IMR-90 (cell line): ENCODE measurements at regions not wholly inside any gene's neighbourhood (a gene's known extent, or its start where the extent isn't known, plus 50 kb on each side); places are given as distances from the start of the nearest gene placed in this dataset.

Experiments
- ATAC-seq: fragments of 200-7000 bp; cut with Tn5 transposase; 2 replicates; pipeline ENCODE4 v1.9.1; 2020; ENCODE audit warnings: low read depth, mild to moderate bottlenecking, moderate library complexity
- BruUV-seq: library from RNA; stranded (reverse); fragments of 400-500 nt; replicated peaks from 2 replicates; lab custom pipeline; 2021; lab: Mats Ljungman, UMichigan
- CTCF ChIA-PET: fragments of 300-600 bp; formaldehyde crosslinking; extraction: SDS; loops from one replicate; lab custom pipeline; 2021; ENCODE audit warnings: antibody characterized with exemption; lab: Yijun Ruan, JAX
- POLR2A ChIA-PET: fragments of 300-600 bp; sonication (Branson Sonifier 250); formaldehyde crosslinking; loops from one replicate; lab custom pipeline; 2022; ENCODE audit warnings: antibody characterized with exemption; ENCODE audit not compliant: unreplicated experiment; lab: Charles Lee
- DNase-seq: peaks from one replicate; pipeline ENCODE4 v3.0.0; 2013
- H2AFZ ChIP-seq: replicated peaks from 2 replicates; pipeline ENCODE3; 2013; ENCODE audit warnings: low read length, mild to moderate bottlenecking; ENCODE audit not compliant: poor library complexity
- H2AK5ac ChIP-seq: 2 replicates; pipeline ENCODE4 v1.6.1; 2013; ENCODE audit warnings: low read depth, low read length, inconsistent platforms
- H2AK9ac ChIP-seq: replicated peaks from 2 replicates; pipeline ENCODE3; 2013; ENCODE audit warnings: mild to moderate bottlenecking, low read depth, low read length, moderate library complexity; ENCODE audit not compliant: poor library complexity
- H2BK120ac ChIP-seq: 2 replicates; pipeline ENCODE4 v1.6.1; 2013; ENCODE audit warnings: low read depth, low read length, inconsistent platforms
- H2BK15ac ChIP-seq: 3 replicates; pipeline ENCODE4 v1.6.1; 2013; ENCODE audit warnings: low read depth, low read length, inconsistent platforms
- H2BK20ac ChIP-seq: 2 replicates; pipeline ENCODE4 v1.6.1; 2013; ENCODE audit warnings: low read depth, mild to moderate bottlenecking, inconsistent platforms, low read length, moderate library complexity
- H2BK5ac ChIP-seq: 2 replicates; pipeline ENCODE4 v1.6.1; 2013; ENCODE audit warnings: mild to moderate bottlenecking, low read depth, low read length, inconsistent platforms; ENCODE audit not compliant: poor library complexity, severe bottlenecking
- H3K14ac ChIP-seq: replicated peaks from 2 replicates; pipeline ENCODE4 v1.6.1; 2013; ENCODE audit warnings: low read depth, low read length, inconsistent platforms
- H3K18ac ChIP-seq: 2 replicates; pipeline ENCODE4 v1.6.1; 2013; ENCODE audit warnings: low read depth, low read length, control low read depth
- H3K23ac ChIP-seq: 2 replicates; pipeline ENCODE4 v1.6.1; 2013; ENCODE audit warnings: low read depth, low read length, inconsistent platforms
- H3K27ac ChIP-seq: 2 replicates; pipeline ENCODE4 v1.5.1; 2013; ENCODE audit warnings: mild to moderate bottlenecking, control low read depth, low read length; ENCODE audit not compliant: insufficient read depth
- H3K27me3 ChIP-seq: 2 replicates; pipeline ENCODE4 v1.6.1; 2013; ENCODE audit warnings: low read length; ENCODE audit not compliant: control insufficient read depth, insufficient read depth
- H3K36me3 ChIP-seq: 2 replicates; pipeline ENCODE4 v1.6.1; 2013; ENCODE audit warnings: low read length, mixed read lengths; ENCODE audit not compliant: control insufficient read depth, insufficient read depth
- H3K4ac ChIP-seq: 2 replicates; pipeline ENCODE4 v1.6.1; 2013; ENCODE audit warnings: low read depth, low read length, inconsistent platforms
- H3K4me1 ChIP-seq: 2 replicates; pipeline ENCODE4 v1.6.1; 2013; ENCODE audit warnings: low read length, mixed read lengths; ENCODE audit not compliant: control insufficient read depth, insufficient read depth
- H3K4me2 ChIP-seq: 2 replicates; pipeline ENCODE4 v1.6.1; 2013; ENCODE audit warnings: low read depth, mild to moderate bottlenecking, control low read depth, low read length, moderate library complexity
- H3K4me3 ChIP-seq: 2 replicates; pipeline ENCODE4 v1.5.1; 2013; ENCODE audit warnings: low read depth, mild to moderate bottlenecking, control low read depth, low read length, moderate library complexity; ENCODE audit not compliant: insufficient read depth
- H3K56ac ChIP-seq: 2 replicates; pipeline ENCODE4 v1.6.1; 2013; ENCODE audit warnings: low read length, inconsistent platforms; ENCODE audit not compliant: insufficient read depth; ENCODE audit errors: extremely low read depth
- H3K79me1 ChIP-seq, 2 experiments: 2 replicates each; pipeline ENCODE4 v1.6.1; 2013; ENCODE audit warnings: low read length in 2 of 2, inconsistent platforms in 1 of 2, low read depth in 1 of 2
- H3K9ac ChIP-seq: 2 replicates; pipeline ENCODE4 v1.6.1; 2013; ENCODE audit warnings: low read depth, low read length, control low read depth
- H3K9me1 ChIP-seq: 2 replicates; pipeline ENCODE4 v1.6.1; 2013; ENCODE audit warnings: low read length, inconsistent platforms; ENCODE audit not compliant: insufficient read depth
- H3K9me3 ChIP-seq: 2 replicates; pipeline ENCODE4 v1.6.1; 2013; ENCODE audit warnings: low read length; ENCODE audit not compliant: control insufficient read depth, insufficient read depth
- H4K20me1 ChIP-seq: 2 replicates; pipeline ENCODE4 v1.6.1; 2013; ENCODE audit warnings: low read length, inconsistent platforms; ENCODE audit not compliant: insufficient read depth
- H4K5ac ChIP-seq: 2 replicates; pipeline ENCODE4 v1.6.1; 2013; ENCODE audit warnings: mild to moderate bottlenecking, low read depth, low read length, control low read depth
- H4K8ac ChIP-seq, 2 experiments: 2 replicates each; pipeline ENCODE4 v1.6.1; 2013; ENCODE audit warnings: low read depth in 2 of 2, low read length in 2 of 2, control low read depth in 1 of 2, inconsistent platforms in 1 of 2
- H4K91ac ChIP-seq: 2 replicates; pipeline ENCODE4 v1.6.1; 2013; ENCODE audit warnings: low read depth, low read length, inconsistent platforms; ENCODE audit not compliant: insufficient read depth
- MAZ ChIP-seq: IDR thresholded peaks from 2 replicates; pipeline ENCODE4 v1.6.1; 2012; ENCODE audit warnings: low read depth, mild to moderate bottlenecking, low read length, improper control_type of control experiment, moderate library complexity, borderline replicate concordance
- RAD21 ChIP-seq: IDR thresholded peaks from 2 replicates; pipeline ENCODE4 v1.6.1; 2012; ENCODE audit warnings: low read length, improper control_type of control experiment
- WGBS, 2 experiments: methylation state at CpG; one replicate each; pipeline versions ENCODE4 v1.1.5 to v1.1.7; 2013; ENCODE audit warnings: missing lambda C conversion rate in 2 of 2; ENCODE audit not compliant: insufficient read length in 1 of 2; ENCODE audit errors: extremely low coverage in 2 of 2; 5-methylcytosine and 5-hydroxymethylcytosine counted together
- dilution Hi-C: fragments of 300-500 bp; cut with HindIII; formaldehyde crosslinking; loops from one replicate; pipeline ENCODE4 v1.14.3; 2018; ENCODE audit warnings: low sequenced_read_pairs; ENCODE audit not compliant: unreplicated experiment
- in situ Hi-C: fragments of 300-500 bp; cut with MboI; formaldehyde crosslinking; loops from 3 replicates; pipeline ENCODE4 v1.14.3; 2019; ENCODE audit warnings: low sequenced_read_pairs, inconsistent platforms, mixed read lengths
- intact Hi-C: fragments of 100-400 bp; cut with micrococcal nuclease; formaldehyde crosslinking; loops from 2 replicates; pipeline ENCODE4 v1.10.0; 2022
- TF ChIP-seq, protein P1 (sequence below): conservative IDR thresholded peaks from 2 replicates; pipeline ENCODE4 v1.5.1; 2012; ENCODE audit warnings: mild to moderate bottlenecking, low read depth, low read length, improper control_type of control experiment

DNA sequence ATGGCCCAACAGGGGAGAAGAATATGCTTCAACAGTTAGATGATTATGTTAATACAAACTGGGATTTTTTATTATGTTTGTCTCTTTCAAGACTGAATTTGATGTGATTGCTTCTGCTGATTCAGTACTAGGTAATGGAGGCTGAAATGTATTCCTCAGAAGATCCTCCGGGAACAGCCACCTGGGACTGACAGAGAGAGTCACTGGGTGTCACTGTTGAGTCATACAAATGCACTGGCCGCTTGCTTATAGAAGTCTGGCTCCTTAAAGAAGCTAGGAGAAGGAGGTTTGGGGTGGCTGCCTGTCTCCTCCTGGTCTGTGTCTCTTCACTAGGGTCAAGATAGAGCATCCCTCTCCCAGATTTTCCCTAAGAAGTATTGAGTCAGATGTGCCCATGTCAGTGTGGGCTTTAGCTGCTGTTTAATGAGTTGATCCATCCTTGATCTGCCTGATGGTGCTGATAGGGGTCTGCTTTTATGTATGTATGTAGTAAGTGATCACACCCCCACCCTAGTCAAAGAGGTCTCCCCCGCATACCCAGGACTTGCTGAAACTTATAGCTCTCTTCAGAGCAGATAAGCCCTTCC, 773.4 kb downstream of the BRINP1 start:
- Histone ChIP-seq H3K4me3 (no peak overlapping the region), H4K91ac (no peak overlapping the region), H3K79me1 (no peaks in the 10 kb centered on the region), H2AK5ac (no peak overlapping the region), H3K36me3 (no peaks in the 10 kb centered on the region), H3K14ac (no peak overlapping the region), H3K27ac (no peak overlapping the region), H3K9me1 (no peaks in the 10 kb centered on the region), H3K4me2 (no peak overlapping the region), H2AFZ (no peak overlapping the region), H3K27me3 (no peaks in the 10 kb centered on the region), H2BK5ac (no peak overlapping the region), H3K18ac (no peak overlapping the region), H3K56ac (no peak overlapping the region), H3K9me3 (peaks cover 6% of the 10 kb centered on the region), H3K4ac (no peak overlapping the region), H4K5ac (no peak overlapping the region), H2BK15ac (no peak overlapping the region), H2BK20ac (no peak overlapping the region), H4K20me1 (no peaks in the 10 kb centered on the region), H3K4me1 (no peaks in the 10 kb centered on the region), H2BK120ac (no peak overlapping the region), H2AK9ac (no peak overlapping the region), H4K8ac (no peak overlapping the region), H3K23ac (no peak overlapping the region), H3K9ac (no peak overlapping the region)
- ChIA-PET POLR2A (no interaction called here), CTCF (no interaction called here)
- no CpG with 5 or more reads among the region's 3 CpGs for WGBS, 2 experiments
- in situ Hi-C loops, result no loop called here
- dilution Hi-C loops, result no loop called here
- no peak for ATAC-seq
- intact Hi-C loops, result no loop called here
- no peak for TF ChIP-seq MAZ
- TF ChIP-seq, protein P1, sequence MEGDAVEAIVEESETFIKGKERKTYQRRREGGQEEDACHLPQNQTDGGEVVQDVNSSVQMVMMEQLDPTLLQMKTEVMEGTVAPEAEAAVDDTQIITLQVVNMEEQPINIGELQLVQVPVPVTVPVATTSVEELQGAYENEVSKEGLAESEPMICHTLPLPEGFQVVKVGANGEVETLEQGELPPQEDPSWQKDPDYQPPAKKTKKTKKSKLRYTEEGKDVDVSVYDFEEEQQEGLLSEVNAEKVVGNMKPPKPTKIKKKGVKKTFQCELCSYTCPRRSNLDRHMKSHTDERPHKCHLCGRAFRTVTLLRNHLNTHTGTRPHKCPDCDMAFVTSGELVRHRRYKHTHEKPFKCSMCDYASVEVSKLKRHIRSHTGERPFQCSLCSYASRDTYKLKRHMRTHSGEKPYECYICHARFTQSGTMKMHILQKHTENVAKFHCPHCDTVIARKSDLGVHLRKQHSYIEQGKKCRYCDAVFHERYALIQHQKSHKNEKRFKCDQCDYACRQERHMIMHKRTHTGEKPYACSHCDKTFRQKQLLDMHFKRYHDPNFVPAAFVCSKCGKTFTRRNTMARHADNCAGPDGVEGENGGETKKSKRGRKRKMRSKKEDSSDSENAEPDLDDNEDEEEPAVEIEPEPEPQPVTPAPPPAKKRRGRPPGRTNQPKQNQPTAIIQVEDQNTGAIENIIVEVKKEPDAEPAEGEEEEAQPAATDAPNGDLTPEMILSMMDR, result no peak
- TF ChIP-seq RAD21, result no peak
- BruUV-seq, result no TSS peak
- DNase-seq, result no peak
